HCT116 (cell line): ENCODE measurements at regions not wholly inside any gene's neighbourhood (a gene's known extent, or its start where the extent isn't known, plus 50 kb on each side); places are given as distances from the start of the nearest gene placed in this dataset.

Experiments
- EGR1 ChIP-seq: IDR thresholded peaks from 2 replicates; pipeline ENCODE4 v1.6.1; 2012; ENCODE audit warnings: low read depth
- EZH2 ChIP-seq: fragments of 200-600 bp; sonication (generic); IDR thresholded peaks from 2 replicates; pipeline ENCODE4 v1.6.1; 2017; ENCODE audit warnings: antibody characterized with exemption, mixed run types
- EZH2phosphoT487 ChIP-seq: fragments of 200-600 bp; IDR thresholded peaks from 2 replicates; pipeline ENCODE4 v1.6.1; 2018; ENCODE audit warnings: antibody characterized with exemption, borderline replicate concordance
- POLR2A ChIP-seq: IDR thresholded peaks from 2 replicates; pipeline ENCODE4 v1.7.0; 2011; ENCODE audit warnings: borderline replicate concordance; ENCODE audit not compliant: insufficient read depth, insufficient read length; ENCODE audit errors: extremely low read depth
- POLR2AphosphoS5 ChIP-seq: IDR thresholded peaks from 2 replicates; pipeline ENCODE4 v1.6.1; 2011; ENCODE audit warnings: mild to moderate bottlenecking, low read depth, low read length, moderate library complexity
- RAD21 ChIP-seq: IDR thresholded peaks from 2 replicates; pipeline ENCODE4 v1.6.1; 2012; ENCODE audit warnings: low read depth, mild to moderate bottlenecking
- SIN3A ChIP-seq: IDR thresholded peaks from 2 replicates; pipeline ENCODE4 v1.6.1; 2012; ENCODE audit warnings: low read depth
- SP1 ChIP-seq: IDR thresholded peaks from 2 replicates; pipeline ENCODE4 v1.6.1; 2012; ENCODE audit warnings: low read depth
- SRF ChIP-seq: IDR thresholded peaks from 2 replicates; pipeline ENCODE4 v1.6.1; 2012; ENCODE audit warnings: low read depth
- ZNF274 ChIP-seq: fragments of 200-500 bp; sonication (Bioruptor generic); IDR thresholded peaks from 2 replicates; pipeline ENCODE4 v1.6.1; 2014; ENCODE audit warnings: mild to moderate bottlenecking, low read depth, low read length, inconsistent platforms
- TF ChIP-seq, protein P1 (sequence below), 3 experiments: fragments of 200-600 bp in 1 of 3; sonication (generic) in 1 of 3; IDR thresholded peaks in 2 of 3; conservative IDR thresholded peaks in 1 of 3; 2 replicates each; pipeline ENCODE4 v1.5.1; 2012 to 2017; ENCODE audit warnings: low read depth in 2 of 3, low read length in 2 of 3, antibody characterized with exemption in 1 of 3, borderline replicate concordance in 1 of 3, control low read depth in 1 of 3, mild to moderate bottlenecking in 1 of 3, mixed read lengths in 1 of 3, mixed run types in 1 of 3, moderate library complexity in 1 of 3; ENCODE audit not compliant: insufficient read depth in 1 of 3
- TF ChIP-seq, protein P2 (sequence below): IDR thresholded peaks from 2 replicates; pipeline ENCODE4 v1.6.1; 2012
- TF ChIP-seq, protein P3 (sequence below): IDR thresholded peaks from 2 replicates; pipeline ENCODE4 v1.6.1; 2012
- TF ChIP-seq, protein P4 (sequence below): IDR thresholded peaks from 2 replicates; pipeline ENCODE4 v1.6.1; 2012; ENCODE audit warnings: low read depth

DNA sequence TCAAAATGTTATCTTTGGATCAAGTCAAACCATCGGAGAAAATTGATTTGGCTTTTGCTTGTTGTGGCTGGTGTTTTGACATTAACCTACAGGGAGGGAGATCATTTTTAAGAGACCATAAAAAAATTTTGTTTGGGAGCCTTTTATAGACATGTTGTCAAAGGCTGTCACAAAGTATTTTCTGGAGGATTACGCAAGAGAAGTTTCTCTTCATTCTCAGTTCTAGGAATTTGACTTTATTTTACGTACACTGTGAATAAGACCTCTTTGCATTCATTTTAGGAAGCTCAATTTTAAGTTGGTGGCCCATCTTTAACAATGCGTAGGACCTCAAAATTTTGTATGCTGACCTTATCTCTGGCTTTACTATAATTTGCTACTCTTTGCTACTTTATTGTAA is 50.2 kb upstream of the SLC44A1 start:
- TF ChIP-seq EGR1 = no peak
- no peak for TF ChIP-seq POLR2A
- no peak for TF ChIP-seq SRF
- TF ChIP-seq ZNF274 = no peak
- TF ChIP-seq EZH2 = no peak
- TF ChIP-seq EZH2phosphoT487 = no peak
- no peak for TF ChIP-seq POLR2AphosphoS5
- TF ChIP-seq, protein P1, sequence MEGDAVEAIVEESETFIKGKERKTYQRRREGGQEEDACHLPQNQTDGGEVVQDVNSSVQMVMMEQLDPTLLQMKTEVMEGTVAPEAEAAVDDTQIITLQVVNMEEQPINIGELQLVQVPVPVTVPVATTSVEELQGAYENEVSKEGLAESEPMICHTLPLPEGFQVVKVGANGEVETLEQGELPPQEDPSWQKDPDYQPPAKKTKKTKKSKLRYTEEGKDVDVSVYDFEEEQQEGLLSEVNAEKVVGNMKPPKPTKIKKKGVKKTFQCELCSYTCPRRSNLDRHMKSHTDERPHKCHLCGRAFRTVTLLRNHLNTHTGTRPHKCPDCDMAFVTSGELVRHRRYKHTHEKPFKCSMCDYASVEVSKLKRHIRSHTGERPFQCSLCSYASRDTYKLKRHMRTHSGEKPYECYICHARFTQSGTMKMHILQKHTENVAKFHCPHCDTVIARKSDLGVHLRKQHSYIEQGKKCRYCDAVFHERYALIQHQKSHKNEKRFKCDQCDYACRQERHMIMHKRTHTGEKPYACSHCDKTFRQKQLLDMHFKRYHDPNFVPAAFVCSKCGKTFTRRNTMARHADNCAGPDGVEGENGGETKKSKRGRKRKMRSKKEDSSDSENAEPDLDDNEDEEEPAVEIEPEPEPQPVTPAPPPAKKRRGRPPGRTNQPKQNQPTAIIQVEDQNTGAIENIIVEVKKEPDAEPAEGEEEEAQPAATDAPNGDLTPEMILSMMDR (IDR thresholded peaks at IDR 0.05 in 2 of 3, conservative IDR thresholded peaks at IDR 0.05 in 1 of 3; ENCODE audit: borderline replicate concordance in 1 of 3, insufficient read depth in 1 of 3, low read depth in 2 of 3, low read length in 2 of 3) = no peak
- TF ChIP-seq, protein P2, sequence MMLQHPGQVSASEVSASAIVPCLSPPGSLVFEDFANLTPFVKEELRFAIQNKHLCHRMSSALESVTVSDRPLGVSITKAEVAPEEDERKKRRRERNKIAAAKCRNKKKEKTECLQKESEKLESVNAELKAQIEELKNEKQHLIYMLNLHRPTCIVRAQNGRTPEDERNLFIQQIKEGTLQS = no peak
- TF ChIP-seq SIN3A = no peak
- TF ChIP-seq, protein P3, sequence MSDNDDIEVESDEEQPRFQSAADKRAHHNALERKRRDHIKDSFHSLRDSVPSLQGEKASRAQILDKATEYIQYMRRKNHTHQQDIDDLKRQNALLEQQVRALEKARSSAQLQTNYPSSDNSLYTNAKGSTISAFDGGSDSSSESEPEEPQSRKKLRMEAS = no peak
- TF ChIP-seq RAD21 = no peak
- TF ChIP-seq, protein P4, sequence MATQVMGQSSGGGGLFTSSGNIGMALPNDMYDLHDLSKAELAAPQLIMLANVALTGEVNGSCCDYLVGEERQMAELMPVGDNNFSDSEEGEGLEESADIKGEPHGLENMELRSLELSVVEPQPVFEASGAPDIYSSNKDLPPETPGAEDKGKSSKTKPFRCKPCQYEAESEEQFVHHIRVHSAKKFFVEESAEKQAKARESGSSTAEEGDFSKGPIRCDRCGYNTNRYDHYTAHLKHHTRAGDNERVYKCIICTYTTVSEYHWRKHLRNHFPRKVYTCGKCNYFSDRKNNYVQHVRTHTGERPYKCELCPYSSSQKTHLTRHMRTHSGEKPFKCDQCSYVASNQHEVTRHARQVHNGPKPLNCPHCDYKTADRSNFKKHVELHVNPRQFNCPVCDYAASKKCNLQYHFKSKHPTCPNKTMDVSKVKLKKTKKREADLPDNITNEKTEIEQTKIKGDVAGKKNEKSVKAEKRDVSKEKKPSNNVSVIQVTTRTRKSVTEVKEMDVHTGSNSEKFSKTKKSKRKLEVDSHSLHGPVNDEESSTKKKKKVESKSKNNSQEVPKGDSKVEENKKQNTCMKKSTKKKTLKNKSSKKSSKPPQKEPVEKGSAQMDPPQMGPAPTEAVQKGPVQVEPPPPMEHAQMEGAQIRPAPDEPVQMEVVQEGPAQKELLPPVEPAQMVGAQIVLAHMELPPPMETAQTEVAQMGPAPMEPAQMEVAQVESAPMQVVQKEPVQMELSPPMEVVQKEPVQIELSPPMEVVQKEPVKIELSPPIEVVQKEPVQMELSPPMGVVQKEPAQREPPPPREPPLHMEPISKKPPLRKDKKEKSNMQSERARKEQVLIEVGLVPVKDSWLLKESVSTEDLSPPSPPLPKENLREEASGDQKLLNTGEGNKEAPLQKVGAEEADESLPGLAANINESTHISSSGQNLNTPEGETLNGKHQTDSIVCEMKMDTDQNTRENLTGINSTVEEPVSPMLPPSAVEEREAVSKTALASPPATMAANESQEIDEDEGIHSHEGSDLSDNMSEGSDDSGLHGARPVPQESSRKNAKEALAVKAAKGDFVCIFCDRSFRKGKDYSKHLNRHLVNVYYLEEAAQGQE = no peak
- TF ChIP-seq SP1 = no peak
